Fibroblast of lung (primary cell): ENCODE measurements at regions not wholly inside any gene's neighbourhood (a gene's known extent, or its start where the extent isn't known, plus 50 kb on each side); places are given as distances from the start of the nearest gene placed in this dataset.

Experiments
- EZH2 ChIP-seq: IDR thresholded peaks from 2 replicates; pipeline ENCODE4 v1.5.1; 2012; ENCODE audit warnings: low read length, control low read depth, mild to moderate bottlenecking; ENCODE audit errors: missing control alignments
- TF ChIP-seq, protein P1 (sequence below), 2 donors: IDR thresholded peaks in 1 of 2; conservative IDR thresholded peaks in 1 of 2; 1 replicate in 1 of 2; 2 replicates in 1 of 2; pipeline ENCODE4 v1.5.1; 2011 to 2012; ENCODE audit warnings: low read length in 2 of 2, control low read depth in 1 of 2, inconsistent platforms in 1 of 2, low read depth in 1 of 2, mild to moderate bottlenecking in 1 of 2

DNA sequence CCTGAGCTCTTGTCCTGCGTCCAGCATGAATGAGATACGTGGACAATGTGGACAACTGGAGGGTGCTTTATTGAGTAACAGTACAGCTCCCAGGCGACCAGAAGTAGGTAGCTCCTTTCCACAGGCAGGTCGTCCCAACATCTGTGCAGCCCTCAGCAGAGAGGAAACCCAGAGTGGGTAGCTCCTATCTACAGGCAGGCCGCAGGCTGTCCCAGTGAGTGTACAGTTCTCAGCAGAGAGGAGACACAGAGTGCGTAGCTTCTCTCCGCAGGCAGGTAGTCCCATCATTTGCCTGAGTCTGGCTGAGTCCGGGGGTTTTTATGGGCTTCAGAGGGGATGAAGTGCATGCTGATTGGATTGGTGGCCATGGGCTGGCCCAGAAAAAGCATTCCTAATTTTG, 373.3 kb downstream of the CHSY3 start:
- TF ChIP-seq, protein P1, sequence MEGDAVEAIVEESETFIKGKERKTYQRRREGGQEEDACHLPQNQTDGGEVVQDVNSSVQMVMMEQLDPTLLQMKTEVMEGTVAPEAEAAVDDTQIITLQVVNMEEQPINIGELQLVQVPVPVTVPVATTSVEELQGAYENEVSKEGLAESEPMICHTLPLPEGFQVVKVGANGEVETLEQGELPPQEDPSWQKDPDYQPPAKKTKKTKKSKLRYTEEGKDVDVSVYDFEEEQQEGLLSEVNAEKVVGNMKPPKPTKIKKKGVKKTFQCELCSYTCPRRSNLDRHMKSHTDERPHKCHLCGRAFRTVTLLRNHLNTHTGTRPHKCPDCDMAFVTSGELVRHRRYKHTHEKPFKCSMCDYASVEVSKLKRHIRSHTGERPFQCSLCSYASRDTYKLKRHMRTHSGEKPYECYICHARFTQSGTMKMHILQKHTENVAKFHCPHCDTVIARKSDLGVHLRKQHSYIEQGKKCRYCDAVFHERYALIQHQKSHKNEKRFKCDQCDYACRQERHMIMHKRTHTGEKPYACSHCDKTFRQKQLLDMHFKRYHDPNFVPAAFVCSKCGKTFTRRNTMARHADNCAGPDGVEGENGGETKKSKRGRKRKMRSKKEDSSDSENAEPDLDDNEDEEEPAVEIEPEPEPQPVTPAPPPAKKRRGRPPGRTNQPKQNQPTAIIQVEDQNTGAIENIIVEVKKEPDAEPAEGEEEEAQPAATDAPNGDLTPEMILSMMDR (conservative IDR thresholded peaks at IDR 0.05 in 1 of 2, IDR thresholded peaks at IDR 0.05 in 1 of 2; ENCODE audit: low read depth in 1 of 2, low read length in 2 of 2), result no peak
- TF ChIP-seq EZH2, result no peak
